Lower lobe of right lung (tissue), 2 donors: ENCODE measurements at regions not wholly inside any gene's neighbourhood (a gene's known extent, or its start where the extent isn't known, plus 50 kb on each side); places are given as distances from the start of the nearest gene placed in this dataset.

Source experiments
- ATAC-seq, 2 donors: fragments of 200-7000 bp; cut with Tn5 transposase; one replicate each; pipeline ENCODE4 v1.9.1; 2020 to 2022; ENCODE audit warnings: mild to moderate bottlenecking in 2 of 2, moderate library complexity in 2 of 2
- DNase-seq: peaks from one replicate; pipeline ENCODE4 v3.0.0-alpha.2; 2020
- H3K27ac ChIP-seq: fragments of 200-600 bp; one replicate; pipeline ENCODE4 v1.8.0; 2022
- H3K27me3 ChIP-seq: fragments of 200-600 bp; one replicate; pipeline ENCODE4 v1.8.0; 2022; ENCODE audit warnings: low read depth
- H3K36me3 ChIP-seq: fragments of 200-600 bp; one replicate; pipeline ENCODE4 v1.8.0; 2022; ENCODE audit warnings: mild to moderate bottlenecking
- H3K4me1 ChIP-seq: fragments of 200-600 bp; one replicate; pipeline ENCODE4 v1.8.0; 2022
- H3K4me3 ChIP-seq: fragments of 200-600 bp; one replicate; pipeline ENCODE4 v1.8.0; 2022; ENCODE audit warnings: mild to moderate bottlenecking
- H3K9me3 ChIP-seq: fragments of 200-600 bp; one replicate; pipeline ENCODE4 v1.8.0; 2022
- CTCF ChIP-seq: fragments of 200-600 bp; IDR thresholded peaks from one replicate; pipeline ENCODE4 v1.8.0; 2022; ENCODE audit warnings: antibody characterized with exemption, mild to moderate bottlenecking
- intact Hi-C: fragments of 100-400 bp; cut with DNase I; formaldehyde crosslinking; loops from one replicate; pipeline ENCODE4 v1.11.0; 2022
- donor health status: DM: no; HTN: yes; CAD: no; lungs with severe emphysema.

- intact Hi-C loops: no loop called here
- Histone ChIP-seq H3K36me3 (peaks cover 7% of the 10 kb centered on the region), H3K9me3 (no peaks in the 10 kb centered on the region), H3K4me3 (no peak overlapping the region), H3K27ac (peak overlapping the region; percentile 53), H3K27me3 (no peaks in the 10 kb centered on the region), H3K4me1 (peaks cover 24% of the 10 kb centered on the region)
- DNase-seq (peak; percentile 69), ATAC-seq (peak; percentile 83 to 86)
- TF ChIP-seq CTCF: no peak
Observed at GRCh38 chrX:10079231-10079630, 77.5 kb upstream of the CLCN4 start.

- Histone ChIP-seq H3K4me3 (no peak overlapping the region), H3K9me3 (no peaks in the 10 kb centered on the region), H3K4me1 (peaks cover 32% of the 10 kb centered on the region), H3K27ac (peak overlapping the region; percentile 72), H3K27me3 (no peaks in the 10 kb centered on the region), H3K36me3 (peaks cover 7% of the 10 kb centered on the region)
- DNase-seq: no peak
- intact Hi-C loops: no loop called here
- TF ChIP-seq CTCF: no peak
- no peak for ATAC-seq
Observed at GRCh38 chrX:10083809-10084208, 73.0 kb upstream of the CLCN4 start.

- peaks cover 7% of the 10 kb centered on the region for H3K36me3 ChIP-seq
- H3K4me3 ChIP-seq: no peak overlapping the region
- no peak overlapping the region for H3K27ac ChIP-seq
- H3K9me3 ChIP-seq: no peaks in the 10 kb centered on the region
- no peak for ATAC-seq
- peaks cover 43% of the 10 kb centered on the region for H3K4me1 ChIP-seq
- intact Hi-C loops: no loop called here
- no peaks in the 10 kb centered on the region for H3K27me3 ChIP-seq
- no peak for DNase-seq
- TF ChIP-seq CTCF: no peak
Observed at GRCh38 chrX:10085223-10085622, 71.6 kb upstream of the CLCN4 start.

- TF ChIP-seq CTCF: no peak
- Histone ChIP-seq H3K4me1 (peaks cover 44% of the 10 kb centered on the region), H3K27me3 (no peaks in the 10 kb centered on the region), H3K27ac (peak overlapping the region; percentile 6), H3K9me3 (no peaks in the 10 kb centered on the region), H3K36me3 (peaks cover 7% of the 10 kb centered on the region), H3K4me3 (no peak overlapping the region)
- intact Hi-C loops: no loop called here
- DNase-seq (no peak), ATAC-seq (no peak)
Observed at GRCh38 chrX:10086676-10087075, 70.1 kb upstream of the CLCN4 start.

GRCh38 chrX:10087391-10087790 lies 69.4 kb upstream of the CLCN4 start:
- peaks cover 40% of the 10 kb centered on the region for H3K4me1 ChIP-seq
- no peaks in the 10 kb centered on the region for H3K9me3 ChIP-seq
- intact Hi-C loops: no loop called here
- ATAC-seq (no peak), DNase-seq (no peak)
- no peaks in the 10 kb centered on the region for H3K27me3 ChIP-seq
- no peak overlapping the region for H3K27ac ChIP-seq
- peaks cover 12% of the 10 kb centered on the region for H3K36me3 ChIP-seq
- no peak overlapping the region for H3K4me3 ChIP-seq
- no peak for TF ChIP-seq CTCF

GRCh38 chrX:10089378-10089795 lies 67.4 kb upstream of the CLCN4 start:
- intact Hi-C loops: no loop called here

More at GRCh38 chrX:10089378-10089795, 67.4 kb upstream of the CLCN4 start:
- H3K27me3 ChIP-seq: no peaks in the 10 kb centered on the region
- DNase-seq: no peak
- H3K36me3 ChIP-seq: peaks cover 16% of the 10 kb centered on the region
- H3K4me3 ChIP-seq: no peak overlapping the region
- peak in 1 of 2 donors; percentile 64 for ATAC-seq
- peaks cover 22% of the 10 kb centered on the region for H3K4me1 ChIP-seq
- H3K9me3 ChIP-seq: no peaks in the 10 kb centered on the region
- H3K27ac ChIP-seq: peak overlapping the region; percentile 31
- TF ChIP-seq CTCF: no peak
